ENCODE measurements at regions not wholly inside any gene's neighbourhood (a gene's known extent, or its start where the extent isn't known, plus 50 kb on each side); places are given as distances from the start of the nearest gene placed in this dataset.

- no peak for TF ChIP-seq CTCF (IDR thresholded peaks at IDR 0.05; ENCODE audit: extremely low read depth, low read depth, low read length)
- no peak overlapping the region for H3K4me3 ChIP-seq (ENCODE audit: insufficient read depth, low read length)
Measured at GRCh38 chr2:236694146-236694888, 124.7 kb downstream of the ACKR3 start.

GRCh38 chr2:236696834-236697233 is 127.2 kb downstream of the ACKR3 start:
- Histone ChIP-seq H3K4me1 (ENCODE audit: insufficient read depth, low read length) (peaks cover 5% of the 10 kb centered on the region), H3K27ac (ENCODE audit: low read depth, low read length) (no peak overlapping the region), H3K9me3 (ENCODE audit: low read depth, low read length) (no peaks in the 10 kb centered on the region), H3K27me3 (ENCODE audit: insufficient read depth, low read length) (no peaks in the 10 kb centered on the region), H2AFZ (ENCODE audit: low read length) (no peak overlapping the region), H3K4me3 (ENCODE audit: insufficient read depth, low read length) (no peak overlapping the region), H4K20me1 (ENCODE audit: insufficient read depth, low read length) (no peaks in the 10 kb centered on the region), H3K36me3 (ENCODE audit: insufficient read depth, low read length) (no peaks in the 10 kb centered on the region), H3K79me2 (ENCODE audit: insufficient read depth, low read length) (no peaks in the 10 kb centered on the region), H3K4me2 (ENCODE audit: insufficient read depth, low read length) (no peak overlapping the region)
- no peak for TF ChIP-seq CTCF (IDR thresholded peaks at IDR 0.05; ENCODE audit: extremely low read depth, low read depth, low read length)
- no peak for DNase-seq (ENCODE audit: insufficient read length, low spot score, missing footprints)

More at GRCh38 chr2:236694146-236694888, 124.7 kb downstream of the ACKR3 start:
- Histone ChIP-seq H3K4me1 (ENCODE audit: insufficient read depth, low read length) (peaks cover 19% of the 10 kb centered on the region), H4K20me1 (ENCODE audit: insufficient read depth, low read length) (no peaks in the 10 kb centered on the region), H3K36me3 (ENCODE audit: insufficient read depth, low read length) (no peaks in the 10 kb centered on the region), H3K4me2 (ENCODE audit: insufficient read depth, low read length) (no peak overlapping the region), H3K9me3 (ENCODE audit: low read depth, low read length) (no peaks in the 10 kb centered on the region), H3K27ac (ENCODE audit: low read depth, low read length) (no peak overlapping the region), H2AFZ (ENCODE audit: low read length) (no peak overlapping the region), H3K79me2 (ENCODE audit: insufficient read depth, low read length) (no peaks in the 10 kb centered on the region), H3K27me3 (ENCODE audit: insufficient read depth, low read length) (no peaks in the 10 kb centered on the region)
- DNase-seq (ENCODE audit: insufficient read length, low spot score, missing footprints) = peak; percentile 61

- Histone ChIP-seq H3K27ac (ENCODE audit: low read depth, low read length) (no peak overlapping the region), H3K4me2 (ENCODE audit: insufficient read depth, low read length) (no peak overlapping the region), H3K79me2 (ENCODE audit: insufficient read depth, low read length) (no peaks in the 10 kb centered on the region), H3K4me1 (ENCODE audit: insufficient read depth, low read length) (no peaks in the 10 kb centered on the region), H2AFZ (ENCODE audit: low read length) (no peak overlapping the region), H3K4me3 (ENCODE audit: insufficient read depth, low read length) (no peak overlapping the region), H3K36me3 (ENCODE audit: insufficient read depth, low read length) (no peaks in the 10 kb centered on the region), H3K27me3 (ENCODE audit: insufficient read depth, low read length) (no peaks in the 10 kb centered on the region), H4K20me1 (ENCODE audit: insufficient read depth, low read length) (no peaks in the 10 kb centered on the region), H3K9me3 (ENCODE audit: low read depth, low read length) (no peaks in the 10 kb centered on the region)
- TF ChIP-seq CTCF (IDR thresholded peaks at IDR 0.05; ENCODE audit: extremely low read depth, low read depth, low read length) = no peak
- no peak for DNase-seq (ENCODE audit: insufficient read length, low spot score, missing footprints)
Measured at GRCh38 chr2:236698016-236698627, 128.5 kb downstream of the ACKR3 start.

- Histone ChIP-seq H3K4me1 (ENCODE audit: insufficient read depth, low read length) (no peaks in the 10 kb centered on the region), H3K4me3 (ENCODE audit: insufficient read depth, low read length) (no peak overlapping the region), H3K79me2 (ENCODE audit: insufficient read depth, low read length) (no peaks in the 10 kb centered on the region), H2AFZ (ENCODE audit: low read length) (no peak overlapping the region), H3K36me3 (ENCODE audit: insufficient read depth, low read length) (no peaks in the 10 kb centered on the region), H3K27ac (ENCODE audit: low read depth, low read length) (no peak overlapping the region), H3K4me2 (ENCODE audit: insufficient read depth, low read length) (no peak overlapping the region), H4K20me1 (ENCODE audit: insufficient read depth, low read length) (no peaks in the 10 kb centered on the region), H3K27me3 (ENCODE audit: insufficient read depth, low read length) (no peaks in the 10 kb centered on the region), H3K9me3 (ENCODE audit: low read depth, low read length) (no peaks in the 10 kb centered on the region)
- no peak for TF ChIP-seq CTCF (IDR thresholded peaks at IDR 0.05; ENCODE audit: extremely low read depth, low read depth, low read length)
- no peak for DNase-seq (ENCODE audit: insufficient read length, low spot score, missing footprints)
Measured at GRCh38 chr2:236700703-236701102, 131.1 kb downstream of the ACKR3 start.
